Gastrocnemius medialis (tissue), 4 donors: ENCODE measurements at regions not wholly inside any gene's neighbourhood (a gene's known extent, or its start where the extent isn't known, plus 50 kb on each side); places are given as distances from the start of the nearest gene placed in this dataset.

Experiments
- ATAC-seq, 2 donors: fragments of 150-250 bp; one replicate each; pipeline ENCODE4 v1.9.1; 2016
- DNase-seq, 2 donors: peaks; one replicate each; pipeline ENCODE4 v3.0.0-alpha.2; 2019
- H3K27ac ChIP-seq, 4 donors: fragments of 200-600 bp; sonication (generic); 1 replicate in 1 of 4; 2 replicates in 3 of 4; pipeline ENCODE4 v1.5.1; 2016 to 2018; ENCODE audit warnings: mild to moderate bottlenecking in 2 of 4, moderate library complexity in 1 of 4
- H3K27me3 ChIP-seq, 3 donors: fragments of 200-600 bp; sonication (generic) in 2 of 3; 1 replicate in 1 of 3; 2 replicates in 2 of 3; pipeline versions ENCODE4 v1.5.1 to v1.6.0; 2016 to 2019; ENCODE audit warnings: mild to moderate bottlenecking in 1 of 3, moderate library complexity in 1 of 3
- H3K36me3 ChIP-seq, 2 donors: fragments of 200-600 bp; sonication (generic) in 1 of 2; one replicate each; pipeline ENCODE4 v1.5.1; 2017 to 2018
- H3K4me1 ChIP-seq, 2 donors: fragments of 200-600 bp; sonication (generic) in 1 of 2; one replicate each; pipeline ENCODE4 v1.5.1; 2016 to 2017; ENCODE audit warnings: mild to moderate bottlenecking in 2 of 2
- H3K4me3 ChIP-seq, 4 donors: fragments of 200-600 bp; sonication (generic) in 3 of 4; 1 replicate in 1 of 4; 2 replicates in 3 of 4; pipeline ENCODE4 v1.5.1; 2016 to 2019; ENCODE audit warnings: mild to moderate bottlenecking in 2 of 4
- H3K9me3 ChIP-seq, 3 donors: fragments of 200-600 bp; sonication (generic) in 2 of 3; 1 replicate in 1 of 3; 2 replicates in 2 of 3; pipeline ENCODE4 v1.5.1; 2016 to 2019
- CTCF ChIP-seq, 5 experiments: fragments of 450-650 bp in 3 of 5; fragments of 200-600 bp in 2 of 5; sonication (generic) in 2 of 5; IDR thresholded peaks in 4 of 5; conservative IDR thresholded peaks in 1 of 5; 1 replicate in 4 of 5; 2 replicates in 1 of 5; pipeline ENCODE4 v1.5.1; 2016 to 2019; ENCODE audit warnings: antibody characterized with exemption in 5 of 5, mild to moderate bottlenecking in 3 of 5, moderate library complexity in 3 of 5
- POLR2A ChIP-seq, 2 donors: fragments of 450-650 bp; IDR thresholded peaks; one replicate each; pipeline ENCODE4 v1.6.1; 2017; ENCODE audit warnings: antibody characterized with exemption in 2 of 2, mild to moderate bottlenecking in 2 of 2, moderate library complexity in 2 of 2
- in situ Hi-C, 4 donors: fragments of 200-750 bp; cut with MboI; loops; one replicate each; pipeline versions ENCODE4 v1.15.0 to v1.8.0; 2017; ENCODE audit warnings: low sequenced_read_pairs in 4 of 4
- intact Hi-C: fragments of 100-400 bp; cut with DNase I; formaldehyde crosslinking; loops from one replicate; pipeline ENCODE4 v1.15.1; 2023; ENCODE audit warnings: low total_unique reads

GRCh38 chr16:66135838-66136237 is 230.7 kb upstream of the CDH5 start:
- H3K27me3 ChIP-seq: no peaks in the 10 kb centered on the region
- no peak for TF ChIP-seq CTCF (IDR thresholded peaks at IDR 0.05 in 4 of 5, conservative IDR thresholded peaks at IDR 0.05 in 1 of 5)
- TF ChIP-seq POLR2A (IDR thresholded peaks at IDR 0.05): no peak
- no peaks in the 10 kb centered on the region for H3K9me3 ChIP-seq
- ATAC-seq (no peak), DNase-seq (no peak)
- peaks cover 10 to 11% of the 10 kb centered on the region in 2 donors for H3K4me1 ChIP-seq
- no peaks in the 10 kb centered on the region for H3K36me3 ChIP-seq
- no peak overlapping the region for H3K4me3 ChIP-seq
- in situ Hi-C loops: no loop called here
- H3K27ac ChIP-seq: peak overlapping the region in 2 of 4 donors; percentile 54 to 56
- intact Hi-C loops: no loop called here

- in situ Hi-C loops: no loop called here
- intact Hi-C loops: no loop called here
Observed at GRCh38 chr16:66135421-66135831, 231.1 kb upstream of the CDH5 start.

GRCh38 chr16:66134875-66135274 is 231.6 kb upstream of the CDH5 start:
- intact Hi-C loops (no loop called here), in situ Hi-C loops (no loop called here)
- no peak for DNase-seq
- Histone ChIP-seq H3K36me3 (no peaks in the 10 kb centered on the region), H3K4me3 (no peak overlapping the region), H3K4me1 (peaks cover 10 to 11% of the 10 kb centered on the region in 2 donors), H3K27ac (no peak overlapping the region), H3K9me3 (no peaks in the 10 kb centered on the region), H3K27me3 (no peaks in the 10 kb centered on the region)
- no peak for ATAC-seq
- TF ChIP-seq CTCF (IDR thresholded peaks at IDR 0.05 in 4 of 5, conservative IDR thresholded peaks at IDR 0.05 in 1 of 5) (no peak), POLR2A (IDR thresholded peaks at IDR 0.05) (no peak)

More at GRCh38 chr16:66135421-66135831, 231.1 kb upstream of the CDH5 start:
- H3K9me3 ChIP-seq: no peaks in the 10 kb centered on the region
- no peaks in the 10 kb centered on the region for H3K36me3 ChIP-seq
- H3K27me3 ChIP-seq: no peaks in the 10 kb centered on the region
- H3K27ac ChIP-seq: peak overlapping the region in 2 of 4 donors; percentile 54 to 56
- peak; percentile 48 to 68 for DNase-seq
- TF ChIP-seq POLR2A (IDR thresholded peaks at IDR 0.05) (no peak), CTCF (IDR thresholded peaks at IDR 0.05 in 4 of 5, conservative IDR thresholded peaks at IDR 0.05 in 1 of 5) (no peak)
- peaks cover 10 to 11% of the 10 kb centered on the region in 2 donors for H3K4me1 ChIP-seq
- ATAC-seq: peak; percentile 92 to 97
- H3K4me3 ChIP-seq: no peak overlapping the region

- no peak for DNase-seq
- ATAC-seq: no peak
- TF ChIP-seq POLR2A (IDR thresholded peaks at IDR 0.05) (no peak), CTCF (IDR thresholded peaks at IDR 0.05 in 4 of 5, conservative IDR thresholded peaks at IDR 0.05 in 1 of 5) (no peak)
- intact Hi-C loops: no loop called here
- in situ Hi-C loops: no loop called here
- H3K4me1 ChIP-seq: peaks cover 10 to 11% of the 10 kb centered on the region in 2 donors
- H3K27ac ChIP-seq: no peak overlapping the region
- no peaks in the 10 kb centered on the region for H3K36me3 ChIP-seq
- no peaks in the 10 kb centered on the region for H3K9me3 ChIP-seq
- H3K4me3 ChIP-seq: no peak overlapping the region
- no peaks in the 10 kb centered on the region for H3K27me3 ChIP-seq
Observed at GRCh38 chr16:66133643-66134338, 232.7 kb upstream of the CDH5 start.
